Activated T-helper 9 cell treated with anti-CD3 and anti-CD28 coated beads, Interleukin-2, amount 50 U/mL, for 16 hours (primary cell): ENCODE measurements at regions not wholly inside any gene's neighbourhood (a gene's known extent, or its start where the extent isn't known, plus 50 kb on each side); places are given as distances from the start of the nearest gene placed in this dataset.

Experiments used
- DNase-seq: peaks from one replicate; pipeline ENCODE4 v3.0.0-alpha.2; 2020; ENCODE audit warnings: low read depth

GRCh38 chr2:158006961-158007719 is 94.5 kb upstream of the UPP2 start:
- no peak for DNase-seq

DNA sequence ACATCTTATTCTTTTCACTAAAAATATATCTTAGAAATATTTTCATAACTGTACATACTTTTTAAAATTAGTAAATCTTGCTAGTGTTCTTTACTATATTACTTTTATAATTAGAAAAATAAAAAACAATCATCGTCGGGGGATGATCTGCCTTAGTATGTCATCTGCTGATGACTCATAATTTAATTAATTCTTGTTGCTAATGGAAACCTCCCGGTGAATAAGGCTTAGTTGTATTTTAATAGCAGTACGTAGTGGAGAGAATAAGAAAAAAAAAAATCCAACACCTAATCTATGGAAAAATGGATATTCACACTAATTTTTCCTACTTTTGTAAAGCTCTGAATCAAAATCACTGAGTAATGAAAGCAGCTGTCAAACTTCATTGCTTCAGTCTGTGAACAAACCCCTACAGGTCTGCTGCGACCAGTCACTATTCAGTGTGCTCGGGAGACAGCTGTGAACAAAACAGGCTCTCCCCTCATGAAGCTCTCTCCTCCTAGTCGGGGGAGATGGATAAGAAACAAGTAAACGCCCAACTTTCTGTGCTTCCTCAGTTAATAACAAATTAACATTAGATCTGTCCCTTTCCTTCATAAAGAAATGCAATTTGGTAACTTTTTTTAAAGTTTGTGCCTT is 97.4 kb upstream of the UPP2 start:
- no peak for DNase-seq

- DNase-seq = no peak
Measured at GRCh38 chr2:158002079-158002478, 99.6 kb upstream of the UPP2 start.

- DNase-seq = no peak
Measured at GRCh38 chr2:157996799-157997198, 104.9 kb upstream of the UPP2 start.

GRCh38 chr2:157995117-157995516 is 106.6 kb upstream of the UPP2 start:
- DNase-seq = no peak

GRCh38 chr2:157991932-157992331 is 109.7 kb upstream of the UPP2 start:
- no peak for DNase-seq

- no peak for DNase-seq
Measured at GRCh38 chr2:157990173-157990572, 111.5 kb upstream of the UPP2 start.

DNA sequence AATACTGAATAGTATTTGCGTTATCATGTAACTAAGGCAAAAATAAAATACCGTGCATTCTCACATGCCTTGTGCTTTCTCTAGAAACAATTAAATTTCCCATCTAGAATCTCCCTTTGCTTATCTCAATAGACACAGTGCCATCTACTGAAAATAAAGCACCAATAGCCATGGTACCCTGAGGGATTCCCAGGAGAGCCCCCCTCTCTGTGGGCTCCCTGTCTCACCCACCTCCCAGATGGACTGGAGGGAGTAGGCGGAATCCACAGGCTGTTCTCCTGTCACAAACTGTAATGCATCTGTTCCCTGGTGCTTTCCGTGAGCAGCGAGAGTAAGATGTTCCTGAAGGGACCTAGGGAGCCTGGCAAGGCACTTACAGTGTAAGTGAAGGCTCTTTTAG is 112.4 kb upstream of the UPP2 start:
- DNase-seq = no peak

DNA sequence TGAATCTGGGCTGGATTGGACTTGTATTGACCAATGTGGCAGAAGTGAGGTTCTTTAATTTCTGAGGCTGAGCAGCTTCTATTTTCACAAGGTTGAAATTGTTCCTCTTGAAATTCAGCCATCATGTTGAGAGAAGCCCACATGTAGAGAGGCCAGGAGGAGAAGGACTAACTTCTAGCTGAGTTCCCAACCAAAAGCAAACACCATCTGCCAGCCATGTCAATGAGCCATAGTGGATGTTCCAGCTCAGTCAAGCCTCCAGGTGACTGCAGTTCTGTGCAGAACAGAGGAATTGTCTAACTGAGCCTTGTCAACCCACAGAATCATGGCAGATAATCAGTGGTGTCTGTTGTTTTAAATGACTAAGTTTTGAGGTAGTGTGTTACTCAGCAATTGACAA is 110.6 kb upstream of the ACVR1 start:
- DNase-seq = no peak

- no peak for DNase-seq
Measured at GRCh38 chr2:157984866-157985265, 108.7 kb upstream of the ACVR1 start.

- no peak for DNase-seq
Measured at GRCh38 chr2:157980020-157980419, 103.9 kb upstream of the ACVR1 start.

DNA sequence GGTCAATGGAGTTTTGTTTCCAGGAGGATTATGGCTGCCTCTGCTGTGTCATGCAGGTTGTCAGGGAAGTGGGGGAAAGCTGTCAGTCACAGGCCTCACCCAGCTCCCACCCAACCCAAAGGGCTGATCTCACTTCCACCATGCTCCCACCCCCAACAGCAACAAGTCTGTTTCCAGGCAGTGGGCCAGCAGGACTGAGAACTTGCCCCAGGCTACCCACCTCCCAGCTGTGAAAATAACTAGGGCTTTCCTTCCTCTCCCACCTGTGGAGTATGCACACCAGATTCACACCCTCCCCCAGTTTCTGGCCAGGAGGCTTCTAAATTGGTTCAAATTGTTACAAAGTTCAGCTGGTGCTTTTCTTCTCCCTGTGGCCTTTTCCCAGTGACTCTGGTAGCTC is 95.6 kb upstream of the ACVR1 start:
- no peak for DNase-seq

- DNase-seq = no peak
Measured at GRCh38 chr2:157967856-157968255, 91.7 kb upstream of the ACVR1 start.

DNA sequence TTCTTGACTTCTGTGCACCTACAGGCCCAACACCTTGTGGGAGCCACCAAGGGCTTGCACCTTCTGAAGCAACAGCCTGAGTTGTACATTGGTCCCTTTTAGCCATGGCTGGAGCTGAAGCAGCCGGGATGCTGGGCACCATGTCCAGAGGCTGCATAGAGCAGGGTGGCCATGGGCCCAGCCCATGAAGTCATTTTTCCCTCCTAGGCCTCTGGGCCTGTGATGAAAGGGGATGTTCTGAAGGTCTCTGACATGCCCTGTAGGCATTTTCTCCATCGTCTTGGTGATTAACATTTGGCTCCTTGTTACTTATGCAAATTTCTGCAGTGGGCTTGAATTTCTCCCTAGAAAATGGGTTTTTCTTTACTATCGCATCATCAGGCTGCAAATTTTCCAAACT is 83.1 kb upstream of the ACVR1 start:
- DNase-seq = no peak

GRCh38 chr2:157957596-157957995 is 81.5 kb upstream of the ACVR1 start:
- no peak for DNase-seq

DNA sequence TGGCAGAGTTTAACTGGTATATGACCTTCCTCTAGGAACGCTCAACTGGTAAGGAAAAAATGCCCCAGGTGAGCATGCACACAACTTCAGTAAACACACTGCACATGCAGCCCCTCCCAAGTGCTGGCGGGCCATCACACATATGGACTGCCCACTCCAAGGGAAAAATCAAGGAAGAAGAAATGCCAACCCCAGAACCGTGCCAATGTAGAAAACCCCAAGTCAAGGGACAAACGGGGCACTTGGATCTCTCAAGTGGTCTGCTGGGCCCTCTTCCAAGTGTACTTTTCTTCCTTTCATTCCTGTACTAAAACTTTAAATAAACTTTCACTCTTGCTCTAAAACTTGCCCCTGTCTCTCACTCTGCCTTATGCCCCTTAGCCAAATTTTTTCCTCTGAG is 76.4 kb upstream of the ACVR1 start:
- DNase-seq = no peak

- no peak for DNase-seq
Measured at GRCh38 chr2:157948856-157949255, 72.7 kb upstream of the ACVR1 start.

- no peak for DNase-seq
Measured at GRCh38 chr2:157946919-157947557, 70.9 kb upstream of the ACVR1 start.

DNA sequence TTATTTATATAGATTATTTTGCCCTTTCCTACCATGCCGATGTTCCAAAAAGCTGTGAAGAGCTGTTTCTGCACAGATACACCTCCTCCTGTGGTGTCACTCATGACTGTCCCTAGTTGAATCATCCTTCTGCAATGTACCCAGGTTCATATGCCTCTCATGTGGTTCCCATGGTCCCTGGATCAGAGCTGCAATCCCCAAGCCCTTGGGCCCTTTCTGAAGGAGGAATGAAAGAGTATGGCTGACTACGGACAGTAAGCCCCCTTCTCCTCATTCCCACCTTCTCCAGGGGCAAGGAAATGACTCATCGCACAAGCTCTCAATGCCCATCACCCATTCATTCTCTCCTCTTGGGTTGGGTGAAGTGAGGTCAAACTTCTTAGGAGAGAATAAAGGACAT is 63.9 kb upstream of the ACVR1 start:
- no peak for DNase-seq

DNA sequence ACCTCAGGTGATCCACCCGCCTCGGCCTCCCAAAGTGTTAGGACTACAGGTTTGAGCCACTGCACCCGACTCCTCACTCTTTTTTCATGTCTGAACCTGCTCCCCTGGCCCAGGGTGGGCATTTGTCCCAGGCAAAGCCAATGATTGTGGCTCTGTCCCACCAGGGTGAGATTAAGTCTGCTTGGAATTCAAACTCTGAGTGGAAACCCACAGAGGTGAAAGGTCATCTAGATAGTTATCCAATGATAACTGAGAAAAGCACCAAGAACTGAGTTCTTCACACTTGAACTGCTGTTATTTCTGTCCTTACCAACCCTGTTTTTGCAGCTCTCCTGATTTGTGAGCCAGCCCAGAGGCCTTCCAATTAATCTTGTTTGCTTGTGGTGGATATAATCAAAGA is 62.4 kb upstream of the ACVR1 start:
- no peak for DNase-seq

DNA sequence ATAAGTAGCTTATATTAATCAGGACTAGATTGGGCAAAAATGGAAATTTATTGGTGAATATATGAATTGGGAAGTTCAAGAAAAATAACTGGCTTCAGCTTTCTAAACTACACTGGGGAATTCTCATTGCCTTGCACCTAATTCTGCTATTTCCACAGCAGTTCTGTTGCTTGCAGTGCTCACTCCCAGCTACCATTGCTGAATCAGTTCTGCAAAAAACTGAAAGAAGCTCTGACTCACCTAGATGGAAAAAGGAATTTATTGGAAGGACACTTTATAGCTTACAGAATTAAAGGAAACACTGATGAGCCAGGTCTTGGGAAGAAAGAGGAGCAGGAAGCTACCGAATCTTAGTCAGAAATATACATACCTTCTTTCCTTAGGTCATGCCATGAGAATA is 60.3 kb upstream of the ACVR1 start:
- DNase-seq = no peak

DNA sequence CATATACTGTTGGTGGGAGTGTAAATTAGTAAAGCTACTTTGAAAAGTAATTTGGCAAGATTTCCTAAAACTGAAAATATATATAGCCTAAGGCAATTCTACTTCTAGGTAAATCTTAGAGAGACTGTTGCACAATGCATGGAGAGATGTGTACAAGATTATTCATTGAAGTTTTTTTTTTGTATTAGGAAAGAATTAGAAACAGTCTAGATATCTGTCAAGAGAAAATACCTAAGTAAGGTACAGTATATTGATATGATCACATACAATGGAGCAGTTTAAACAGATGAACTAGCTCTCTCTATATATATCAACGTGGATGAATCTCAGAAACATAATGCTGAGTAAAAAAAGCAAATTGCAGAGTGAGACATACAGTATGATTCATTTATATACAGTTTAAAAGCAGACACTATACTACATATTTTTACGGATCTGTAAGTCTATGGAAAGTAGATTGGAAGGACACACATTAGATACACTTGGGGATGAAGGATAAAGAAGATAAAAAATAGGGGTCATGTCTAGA is 59.3 kb upstream of the ACVR1 start:
- no peak for DNase-seq

GRCh38 chr2:157934684-157935377 is 58.7 kb upstream of the ACVR1 start:
- no peak for DNase-seq
